ENCODE measurements at regions not wholly inside any gene's neighbourhood (a gene's known extent, or its start where the extent isn't known, plus 50 kb on each side); places are given as distances from the start of the nearest gene placed in this dataset.

DNA sequence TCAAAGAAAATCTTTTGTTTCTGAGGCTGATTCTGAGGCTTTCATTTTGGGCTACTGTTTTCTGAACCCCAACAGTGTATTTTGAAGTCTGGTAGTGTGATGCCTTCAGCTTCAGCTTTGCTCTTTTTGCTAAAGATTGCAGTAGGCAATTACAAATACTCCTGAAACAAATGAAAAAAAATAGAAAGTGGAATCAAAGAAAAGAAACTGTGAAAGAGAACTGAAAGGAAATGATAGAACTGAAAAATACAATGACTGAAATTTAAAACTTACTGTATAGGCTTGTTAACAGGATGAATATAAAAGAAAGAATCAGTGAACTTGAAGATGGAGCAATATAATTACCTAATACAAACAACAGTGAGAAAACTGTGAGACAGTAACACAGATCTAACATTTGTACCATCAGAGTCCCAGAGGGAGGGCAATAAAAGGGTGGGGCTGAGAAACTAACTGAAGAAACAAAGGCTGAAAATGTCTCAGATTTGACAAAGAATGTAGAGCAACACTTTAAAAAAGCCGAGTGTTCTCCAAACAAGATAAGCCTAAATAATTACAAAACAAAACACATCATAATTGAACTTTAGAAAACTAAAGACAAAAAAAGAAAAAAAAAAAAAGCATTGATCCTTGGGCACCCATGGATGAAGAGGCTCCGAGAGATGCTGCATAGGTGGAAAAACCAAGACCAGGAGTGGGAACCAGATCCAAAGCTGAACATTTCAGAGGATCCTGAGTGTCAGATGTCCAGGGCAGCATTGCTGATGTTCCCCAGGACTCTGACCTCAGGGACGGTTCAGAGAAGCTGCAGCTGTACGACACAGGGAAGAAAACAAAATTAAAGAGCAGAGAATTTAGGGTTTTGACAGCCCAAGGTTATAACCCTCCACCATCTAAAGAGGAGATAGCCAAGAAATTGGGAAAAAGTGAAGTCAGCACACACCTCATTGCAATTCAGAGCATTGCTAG, 223.2 kb upstream of the IGFBP3 start:
- DNase-seq (ENCODE audit: low read depth in 3 of 3): no peak

DNA sequence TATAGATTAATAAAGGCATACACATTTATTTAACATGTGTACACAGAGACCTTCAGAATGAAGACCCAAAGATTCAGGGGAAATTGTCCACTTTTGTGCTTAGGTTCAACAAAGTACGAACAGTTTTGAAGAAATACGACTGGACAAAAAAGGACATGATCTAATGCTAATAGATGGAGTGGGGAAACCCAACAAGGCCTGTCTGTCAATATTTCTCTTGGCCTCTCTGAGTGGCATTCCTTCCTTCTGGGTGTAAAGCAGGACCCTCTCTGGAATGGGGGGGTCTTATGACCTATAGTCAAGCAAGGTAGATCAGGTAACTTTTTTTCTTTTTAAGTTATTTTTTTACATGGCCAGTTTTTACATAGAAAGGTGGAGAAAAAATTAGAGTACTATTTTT, 222.3 kb upstream of the IGFBP3 start:
- DNase-seq (ENCODE audit: low read depth in 3 of 3): no peak

DNA sequence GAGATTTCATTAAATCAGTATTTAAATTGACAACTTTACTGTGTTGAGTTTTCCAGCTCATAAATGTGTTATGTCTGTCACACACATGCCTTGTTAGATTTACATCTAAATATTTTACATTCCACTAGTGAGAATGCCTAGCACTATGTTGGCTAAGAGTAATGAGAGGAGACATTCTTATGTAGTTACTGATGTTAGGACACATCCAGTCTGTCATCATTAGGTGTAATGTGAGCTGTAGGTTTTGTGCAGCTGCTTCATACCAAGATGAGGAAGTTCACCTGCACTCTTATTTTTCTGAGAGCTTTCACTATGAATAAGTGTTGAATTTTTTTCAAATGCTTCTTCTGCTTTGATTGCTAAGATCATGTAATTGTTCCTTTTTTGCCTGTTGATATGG, 218.0 kb upstream of the IGFBP3 start:
- DNase-seq (ENCODE audit: low read depth in 3 of 3): no peak

DNA sequence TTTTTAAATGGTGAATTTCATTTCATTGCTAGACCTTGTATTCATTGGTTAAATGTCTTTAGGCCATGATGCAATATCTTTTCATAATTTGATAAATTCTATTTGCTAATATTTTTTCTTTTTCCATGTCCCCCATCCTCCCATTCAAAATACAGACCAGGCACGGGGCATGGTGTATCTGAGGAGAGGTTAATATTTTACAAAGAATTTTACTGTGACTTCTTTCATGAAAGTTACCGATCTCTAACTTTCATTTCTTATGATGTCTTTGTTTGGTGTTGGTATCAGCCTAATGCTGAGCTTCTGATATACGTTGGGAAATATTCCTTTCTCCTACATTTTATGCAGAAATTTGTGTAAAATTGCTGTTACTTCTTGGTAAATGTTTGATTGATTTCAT, 216.7 kb upstream of the IGFBP3 start:
- DNase-seq (ENCODE audit: low read depth in 3 of 3): no peak

DNA sequence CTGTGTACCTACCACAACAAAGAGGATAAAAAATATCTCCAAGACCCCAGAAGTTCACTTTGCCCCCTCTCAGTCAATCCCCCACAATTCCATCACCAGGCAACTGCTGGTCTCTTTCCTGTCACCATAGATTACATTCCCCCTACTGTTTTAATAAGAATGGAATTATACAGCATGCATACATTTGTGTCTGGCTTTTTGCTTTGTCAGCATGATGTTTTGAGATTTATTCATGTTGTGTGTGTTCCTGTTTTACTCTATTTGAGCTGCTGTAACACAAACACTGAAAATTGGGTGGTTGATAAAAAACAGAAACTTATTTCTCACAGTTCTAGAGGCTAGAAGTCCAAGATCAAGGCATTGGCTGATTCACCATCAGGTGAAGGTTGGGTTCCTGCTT, 214.5 kb upstream of the IGFBP3 start:
- DNase-seq (ENCODE audit: low read depth in 3 of 3): no peak

DNA sequence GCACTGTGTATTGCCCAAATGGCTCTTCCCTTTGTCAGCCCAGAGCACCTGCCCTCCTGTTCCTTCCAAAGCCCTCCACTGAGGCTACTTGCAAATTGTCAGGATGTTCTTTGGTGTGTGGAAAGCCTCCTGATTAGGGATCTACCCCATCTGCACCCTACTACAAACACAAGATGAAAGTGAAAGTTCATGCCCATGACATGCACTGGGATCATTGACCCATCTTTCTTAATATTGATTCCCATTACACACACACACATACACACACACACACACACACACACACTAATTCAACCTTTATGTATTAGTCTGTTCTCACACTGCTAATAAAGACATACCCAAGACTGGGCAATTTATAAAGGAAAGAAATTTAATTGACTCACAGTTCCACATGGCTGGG, 213.7 kb upstream of the IGFBP3 start:
- no peak for DNase-seq (ENCODE audit: low read depth in 3 of 3)

DNA sequence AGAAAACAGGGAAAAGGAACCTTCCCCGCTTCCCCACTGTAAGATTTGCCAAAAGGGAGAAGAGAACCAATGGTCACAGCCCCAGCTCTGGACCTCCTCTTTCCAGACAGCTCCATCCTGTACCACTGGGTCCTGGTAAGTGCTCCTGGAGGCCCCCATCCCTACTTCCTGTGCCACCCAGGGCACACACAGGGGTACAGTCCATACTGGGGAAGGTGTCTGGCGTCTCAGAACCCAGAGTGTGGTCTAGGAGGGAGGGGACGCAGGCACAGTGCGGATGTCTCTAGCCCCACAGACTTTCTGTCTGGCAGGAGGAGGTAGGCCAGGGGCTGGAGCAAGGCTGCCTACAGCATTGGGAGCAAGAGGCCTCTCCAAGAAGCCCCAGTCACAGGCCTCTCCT, 213.3 kb upstream of the IGFBP3 start:
- DNase-seq (ENCODE audit: low read depth in 3 of 3): no peak

DNA sequence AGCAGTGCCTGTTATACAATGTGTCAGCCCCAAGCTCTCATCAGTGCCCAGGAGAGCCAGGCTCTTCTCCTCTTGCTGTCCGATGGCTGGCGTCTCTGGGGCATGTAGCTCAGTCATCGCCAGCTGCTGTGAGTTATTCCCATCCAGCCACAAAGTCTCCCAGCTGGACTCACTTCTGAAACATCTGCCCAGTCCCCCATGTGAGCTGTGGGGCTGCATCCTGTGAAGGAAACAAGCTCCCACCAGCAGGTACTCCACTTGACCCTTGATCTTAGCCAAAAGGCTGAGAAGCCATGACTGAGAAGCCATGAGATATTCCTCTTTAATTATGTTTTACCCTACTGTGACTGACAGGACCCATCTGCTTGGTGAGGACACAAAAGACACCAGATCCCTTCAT, 212.7 kb upstream of the IGFBP3 start:
- no peak for DNase-seq (ENCODE audit: low read depth in 3 of 3)

DNA sequence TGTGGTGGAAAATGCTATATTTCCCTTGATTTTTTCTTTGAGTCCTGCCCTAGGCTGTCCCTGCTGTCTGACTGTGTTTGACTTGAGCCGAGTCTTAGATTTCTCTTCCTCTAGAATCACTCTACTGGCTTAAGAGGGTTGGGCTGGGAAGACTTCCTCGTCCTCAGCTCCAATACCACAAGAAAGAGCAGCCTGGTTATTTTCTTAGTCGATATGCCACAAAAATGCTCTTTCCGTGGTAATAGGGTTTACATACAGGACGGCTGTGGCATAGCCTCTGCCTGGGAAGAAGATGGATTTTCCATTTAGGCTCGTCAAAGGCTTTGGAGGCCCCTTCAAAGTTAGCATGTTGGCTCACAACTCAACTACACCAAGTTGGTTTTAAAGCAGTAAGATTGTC, 212.0 kb upstream of the IGFBP3 start:
- DNase-seq (ENCODE audit: low read depth in 3 of 3): no peak

DNA sequence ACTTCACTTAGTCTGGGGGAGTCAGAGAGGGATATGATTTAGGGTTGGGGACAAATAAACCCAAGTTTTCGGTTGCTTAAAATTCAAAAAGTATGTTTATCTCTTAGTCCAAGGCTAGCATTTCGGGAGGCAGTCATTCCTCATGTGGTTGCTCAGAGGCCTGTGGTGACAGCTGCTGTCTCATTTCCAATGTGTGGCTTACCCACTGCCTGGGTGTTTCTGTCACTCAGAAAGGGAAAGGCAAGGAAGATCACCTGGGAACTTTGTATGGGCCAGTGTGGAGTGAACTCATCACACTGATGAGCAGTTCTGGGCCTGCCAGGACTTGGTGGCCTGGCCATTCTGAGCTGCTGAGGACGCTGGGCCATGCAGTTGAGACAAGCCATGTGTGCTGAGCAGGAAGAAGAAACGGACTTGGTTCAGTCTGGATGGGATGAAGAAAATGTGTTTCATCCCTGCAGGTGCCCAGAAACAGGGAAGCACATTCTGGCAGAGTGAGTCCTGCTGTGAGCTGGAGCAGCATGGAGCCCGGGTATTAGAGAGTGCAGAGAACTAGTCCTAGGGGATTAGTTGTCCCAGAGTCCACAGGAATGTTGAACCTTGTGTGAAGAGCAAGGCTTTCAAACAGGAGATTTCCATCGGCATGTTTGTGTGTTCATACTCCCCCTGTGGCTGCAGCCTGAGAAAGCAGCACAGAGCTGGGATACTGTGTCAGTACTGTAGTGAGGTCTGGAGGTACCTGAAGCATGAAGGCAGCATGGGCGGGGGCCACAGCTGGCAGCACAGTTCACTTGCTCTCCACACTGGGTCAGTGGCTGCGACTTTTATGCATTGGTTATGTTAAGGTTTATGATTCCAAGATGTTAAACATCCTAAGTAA, 211.1 kb upstream of the IGFBP3 start:
- DNase-seq (ENCODE audit: low read depth in 3 of 3): no peak

DNA sequence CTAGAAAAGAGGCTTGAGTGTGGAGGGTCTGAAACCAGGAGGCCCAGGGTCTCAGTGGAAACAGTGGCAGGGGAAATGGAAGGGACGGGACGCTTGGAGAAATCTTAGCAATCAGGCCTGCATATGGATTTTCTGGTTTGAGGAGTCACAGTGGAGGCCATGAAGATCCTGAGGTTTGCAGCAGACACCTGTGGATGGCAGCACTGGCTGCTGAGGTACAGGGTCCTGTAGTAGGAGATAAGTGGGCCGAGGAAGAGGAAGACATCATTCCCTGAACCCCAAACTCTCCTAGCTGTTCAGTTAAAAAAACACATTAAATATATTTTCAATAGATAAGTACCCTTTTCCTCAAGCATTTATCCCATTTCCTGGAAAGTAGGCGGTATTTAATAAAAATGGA, 208.8 kb upstream of the IGFBP3 start:
- DNase-seq (ENCODE audit: low read depth in 3 of 3): no peak

DNA sequence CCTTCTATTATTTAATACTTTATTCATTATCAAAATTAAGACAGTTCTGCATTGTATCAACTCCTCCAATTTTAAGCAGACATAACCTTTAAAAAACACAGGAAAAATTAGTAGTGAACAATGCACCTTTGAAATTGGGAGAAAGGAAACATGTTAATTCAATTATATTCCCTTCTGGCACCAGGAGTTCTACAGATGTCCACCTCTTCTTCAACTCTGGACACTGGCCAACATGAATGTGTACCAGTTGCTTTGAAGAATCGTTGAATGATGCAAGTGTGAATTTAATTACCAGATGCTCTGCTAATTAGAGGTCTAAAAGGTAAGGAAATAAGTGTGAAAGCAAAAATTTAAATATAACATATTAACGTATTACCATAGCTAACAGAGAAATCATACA, 206.7 kb upstream of the IGFBP3 start:
- no peak for DNase-seq (ENCODE audit: low read depth in 3 of 3)

DNA sequence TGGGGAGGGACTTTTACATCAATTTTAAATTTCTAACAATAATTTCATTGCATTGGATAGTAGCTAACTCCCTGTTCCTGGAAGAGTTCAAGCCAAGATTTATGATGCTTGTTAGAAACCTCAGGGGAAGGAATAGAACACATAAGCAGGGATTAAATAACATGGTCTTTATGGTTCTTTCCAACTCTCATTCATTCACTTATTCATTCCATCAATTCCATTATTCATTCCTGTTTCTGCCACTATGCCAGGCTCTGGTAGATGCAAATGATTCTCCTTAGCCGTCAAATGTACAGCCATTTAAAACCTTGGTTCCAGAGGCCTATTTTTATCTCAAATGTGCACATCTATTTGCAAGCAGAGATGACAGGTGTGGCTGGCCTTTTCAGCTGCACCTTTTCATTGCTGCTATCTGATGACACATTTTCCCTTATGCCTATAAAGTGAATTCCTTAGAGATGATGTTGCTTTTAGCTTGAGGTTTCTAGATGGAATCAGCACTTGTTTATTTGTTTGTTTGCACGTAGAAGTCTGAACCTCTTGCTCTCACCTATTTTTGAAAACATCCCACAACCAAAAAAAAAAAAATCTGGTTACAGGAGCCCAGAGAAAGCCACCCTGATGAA, 205.7 kb upstream of the IGFBP3 start:
- no peak for DNase-seq (ENCODE audit: low read depth in 3 of 3)

DNA sequence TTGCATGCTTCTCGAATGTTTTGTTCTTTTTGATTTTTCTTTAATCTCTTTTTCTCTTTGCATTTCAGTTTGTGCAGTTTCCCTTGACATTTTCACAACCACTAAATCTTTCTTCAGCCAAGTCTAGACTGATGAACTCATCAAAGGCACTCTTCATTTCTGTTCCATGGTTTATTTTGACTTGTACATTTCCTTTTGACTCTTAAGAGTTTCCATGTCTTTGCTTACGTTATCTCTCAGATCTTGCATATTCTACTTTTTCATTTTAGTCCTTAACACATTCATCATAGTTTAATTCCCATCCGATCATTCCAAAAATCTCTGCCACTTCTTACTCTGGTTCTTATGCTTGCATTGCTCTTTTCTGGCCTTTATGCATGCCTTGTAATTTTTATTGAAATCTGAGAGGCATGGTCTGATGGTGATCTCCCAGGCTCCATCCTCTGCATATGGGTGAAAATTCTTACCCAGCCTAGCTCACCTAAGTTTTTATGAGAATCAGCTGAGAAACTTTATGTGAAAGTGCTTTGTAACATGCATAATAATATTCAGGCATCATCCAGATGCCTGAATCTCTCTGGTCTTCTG, 202.8 kb upstream of the IGFBP3 start:
- DNase-seq (ENCODE audit: low read depth in 3 of 3): no peak

DNA sequence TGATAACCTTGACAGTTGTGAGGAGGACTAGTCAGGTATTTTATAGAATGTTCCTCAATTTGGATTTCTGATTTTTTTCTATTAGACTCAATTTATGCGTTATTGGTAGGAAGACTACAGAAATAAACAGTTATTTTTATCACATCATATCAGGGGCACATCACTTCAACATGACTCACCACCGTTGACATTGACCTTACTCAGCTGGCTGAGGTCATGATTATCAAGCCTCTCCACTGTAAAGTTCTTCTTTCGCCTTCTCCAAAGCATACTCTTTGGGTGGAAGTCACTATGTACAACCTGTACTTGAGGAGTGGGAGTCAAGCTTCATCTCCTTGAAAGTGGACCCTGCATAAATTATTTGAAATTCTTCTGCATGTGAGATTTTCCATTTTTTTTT, 194.3 kb upstream of the IGFBP3 start:
- DNase-seq (ENCODE audit: low read depth in 3 of 3): no peak

DNA sequence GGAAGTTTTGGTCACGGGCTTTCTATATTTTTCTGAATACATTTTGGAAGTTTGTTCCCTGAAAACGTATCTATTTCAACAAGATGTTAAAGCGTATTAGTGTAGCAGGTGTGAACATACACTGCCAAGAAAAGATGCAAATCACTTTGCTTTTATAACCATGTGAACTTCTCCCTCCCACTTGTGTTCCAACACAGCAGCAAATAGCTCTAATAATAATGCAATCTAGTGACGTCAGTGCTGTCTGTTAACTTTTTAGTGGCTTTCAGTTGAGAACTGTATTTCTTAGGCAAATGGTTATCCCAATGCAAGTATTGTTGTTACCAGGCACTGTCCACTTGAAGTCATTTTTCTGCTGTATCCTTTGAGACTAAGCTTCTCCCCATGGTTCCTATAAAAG, 188.4 kb upstream of the IGFBP3 start:
- DNase-seq (ENCODE audit: low read depth in 3 of 3): no peak

DNA sequence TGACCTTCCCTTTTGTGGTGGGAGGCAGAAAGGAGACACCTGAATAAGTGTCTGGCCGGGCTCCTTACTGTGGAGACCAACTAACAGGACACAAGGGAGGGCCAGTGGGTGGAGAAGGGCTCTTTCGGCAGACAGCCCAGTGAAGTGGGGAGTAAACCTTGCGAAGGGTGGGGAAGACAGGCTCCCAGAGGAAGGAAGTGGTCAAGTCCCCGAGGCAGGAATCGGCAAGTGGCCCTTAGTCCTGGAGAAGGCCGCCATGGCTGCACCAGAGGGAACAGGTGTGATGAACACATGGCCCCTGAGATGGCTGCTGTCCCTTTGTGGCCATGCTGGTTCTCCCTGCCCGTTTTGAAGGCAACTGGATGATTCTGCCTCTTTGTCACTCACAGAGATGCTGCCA, 187.2 kb upstream of the IGFBP3 start:
- DNase-seq (ENCODE audit: low read depth in 3 of 3): no peak

DNA sequence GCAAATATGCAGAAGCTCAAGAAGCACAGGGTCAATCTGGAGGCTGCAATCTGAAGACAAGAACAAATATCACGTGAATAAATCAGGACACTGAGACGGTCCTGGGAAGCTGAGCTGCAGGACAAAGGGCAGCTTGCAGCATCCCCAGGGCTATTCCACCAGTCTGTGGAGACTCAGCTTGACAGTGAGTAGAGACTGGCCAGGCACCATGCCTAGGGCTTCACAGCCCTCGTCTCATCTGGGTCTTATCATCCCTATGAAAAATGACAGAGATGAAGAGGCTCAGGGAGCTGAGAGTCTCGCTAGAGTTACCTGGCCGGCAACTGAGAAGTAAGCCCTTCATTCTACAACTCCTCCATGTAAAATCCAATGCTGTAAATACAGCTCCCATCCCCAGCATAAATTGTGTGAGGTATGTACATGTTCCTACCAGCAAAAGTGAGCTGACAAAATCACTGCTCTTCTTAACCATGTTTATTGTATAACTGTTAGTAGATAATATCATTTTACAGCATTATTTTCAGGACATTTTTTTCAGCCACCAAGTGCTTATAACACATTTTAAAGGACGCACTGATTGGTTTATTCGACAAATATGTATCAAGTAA, 186.6 kb upstream of the IGFBP3 start:
- DNase-seq (ENCODE audit: low read depth in 3 of 3): no peak

DNA sequence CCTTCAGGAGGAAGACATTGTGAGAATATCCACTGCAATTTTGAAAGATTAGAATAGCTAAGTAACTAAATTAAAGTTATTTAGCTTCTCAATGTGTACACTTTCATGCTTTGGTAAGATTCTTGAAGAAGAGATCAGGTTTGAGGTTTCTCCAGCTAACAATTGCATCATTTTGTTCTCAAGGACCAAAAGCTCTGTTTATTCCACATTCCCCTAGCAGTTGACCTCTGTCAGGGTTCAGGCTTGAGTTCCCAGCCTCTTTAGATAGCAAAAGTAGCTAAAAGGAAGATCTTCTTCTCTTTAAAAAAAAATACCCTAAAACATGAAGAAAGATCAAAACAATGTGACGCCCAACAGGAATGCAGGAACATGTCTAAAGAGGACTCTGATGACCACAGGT, 179.4 kb upstream of the IGFBP3 start:
- no peak for DNase-seq (ENCODE audit: low read depth in 3 of 3)

DNA sequence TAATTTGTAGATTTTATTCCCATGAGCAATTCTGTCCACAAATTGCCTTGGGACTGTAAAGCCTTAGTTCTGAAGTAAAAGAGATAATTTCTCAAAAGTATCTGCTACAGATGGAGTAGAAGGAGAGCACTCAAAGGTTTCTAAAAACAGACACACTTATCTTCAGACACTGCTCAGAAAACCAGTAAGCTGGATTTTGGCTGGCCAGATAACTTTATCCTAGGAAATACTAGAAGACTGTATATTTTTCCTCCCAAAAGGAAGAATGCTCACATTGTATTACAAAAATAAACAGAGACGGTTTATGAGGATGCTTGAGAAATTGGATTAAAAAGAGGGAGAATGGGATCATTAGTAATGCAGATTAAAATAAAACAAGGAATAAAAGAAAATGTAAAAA, 178.0 kb upstream of the IGFBP3 start:
- no peak for DNase-seq (ENCODE audit: low read depth in 3 of 3)

DNA sequence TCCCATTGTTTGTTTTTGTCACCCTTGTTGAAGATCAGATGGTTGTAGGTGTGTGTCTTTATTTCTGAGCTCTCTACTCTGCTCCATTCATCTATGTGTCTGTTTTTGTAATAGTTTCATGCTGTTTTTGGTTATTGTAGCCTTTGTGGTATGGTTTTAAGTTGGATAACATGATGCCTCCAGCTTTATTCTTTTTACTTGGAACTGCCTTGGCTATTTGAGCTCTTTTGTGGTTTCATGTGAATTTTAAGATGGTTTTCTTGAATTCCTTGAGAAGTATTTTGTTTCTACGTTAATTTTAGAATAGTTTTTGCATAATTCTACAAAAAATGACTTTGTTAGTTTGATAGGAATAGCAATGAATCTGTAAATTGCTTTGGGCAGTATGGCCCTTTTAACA, 170.0 kb upstream of the IGFBP3 start:
- DNase-seq (ENCODE audit: low read depth in 3 of 3): no peak

DNA sequence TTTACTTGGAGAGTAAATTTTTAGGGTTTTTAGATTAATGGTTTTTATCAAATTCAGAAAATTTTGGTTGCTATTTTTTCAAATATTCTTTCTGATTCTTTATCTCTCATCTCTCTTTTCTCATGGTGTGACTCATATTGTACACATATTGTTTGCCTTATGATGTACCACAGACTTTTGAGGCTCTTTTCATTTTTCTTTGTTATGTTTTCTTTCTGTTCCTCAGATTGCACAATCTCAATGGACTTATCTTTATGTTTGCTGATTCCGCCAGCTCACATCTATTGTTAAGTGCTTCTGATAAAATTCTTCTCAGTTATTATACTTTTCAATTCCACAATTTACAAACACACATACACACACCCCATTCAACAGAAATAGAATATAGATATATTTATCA, 168.2 kb upstream of the IGFBP3 start:
- DNase-seq (ENCODE audit: low read depth in 3 of 3): no peak
